Right lobe of liver (tissue), 4 donors: ENCODE measurements at regions not wholly inside any gene's neighbourhood (a gene's known extent, or its start where the extent isn't known, plus 50 kb on each side); places are given as distances from the start of the nearest gene placed in this dataset.

Experiments used
- POLR2A ChIP-seq: fragments of 450-650 bp; IDR thresholded peaks from one replicate; pipeline ENCODE4 v1.6.1; 2017; ENCODE audit warnings: antibody characterized with exemption, mild to moderate bottlenecking
- TF ChIP-seq, protein P1 (sequence below), 4 donors: fragments of 200-600 bp in 3 of 4; fragments of 450-650 bp in 1 of 4; IDR thresholded peaks; one replicate each; pipeline versions ENCODE4 v1.5.1 to v1.8.0; 2016 to 2022; ENCODE audit warnings: antibody characterized with exemption in 4 of 4, mild to moderate bottlenecking in 2 of 4
- donor health status: DM: no; HTN: no; CAD: no.
- donor health status: DM: no; HTN: no; CAD: no.
- donor health status: DM: no; HTN: yes; CAD: no.

DNA sequence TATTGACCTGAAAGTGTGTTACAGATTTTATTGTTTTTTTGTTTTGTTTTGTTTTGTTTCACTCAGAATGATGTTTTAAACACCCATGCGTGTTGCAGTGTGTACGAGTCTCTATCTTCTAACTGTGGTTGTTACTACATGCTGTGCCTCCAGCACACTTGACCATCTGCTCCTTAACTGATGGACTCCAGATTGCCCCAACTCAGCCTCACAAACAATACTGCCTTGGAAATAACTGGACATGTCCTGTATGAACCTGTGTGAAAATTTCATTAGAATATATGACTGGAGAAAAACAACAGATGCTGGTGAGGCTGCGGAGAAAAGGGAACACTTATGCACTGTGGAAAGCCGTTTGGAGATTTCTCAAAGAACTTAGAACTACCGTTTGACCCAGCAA is 68.7 kb upstream of the HAND1 start:
- TF ChIP-seq, protein P1, sequence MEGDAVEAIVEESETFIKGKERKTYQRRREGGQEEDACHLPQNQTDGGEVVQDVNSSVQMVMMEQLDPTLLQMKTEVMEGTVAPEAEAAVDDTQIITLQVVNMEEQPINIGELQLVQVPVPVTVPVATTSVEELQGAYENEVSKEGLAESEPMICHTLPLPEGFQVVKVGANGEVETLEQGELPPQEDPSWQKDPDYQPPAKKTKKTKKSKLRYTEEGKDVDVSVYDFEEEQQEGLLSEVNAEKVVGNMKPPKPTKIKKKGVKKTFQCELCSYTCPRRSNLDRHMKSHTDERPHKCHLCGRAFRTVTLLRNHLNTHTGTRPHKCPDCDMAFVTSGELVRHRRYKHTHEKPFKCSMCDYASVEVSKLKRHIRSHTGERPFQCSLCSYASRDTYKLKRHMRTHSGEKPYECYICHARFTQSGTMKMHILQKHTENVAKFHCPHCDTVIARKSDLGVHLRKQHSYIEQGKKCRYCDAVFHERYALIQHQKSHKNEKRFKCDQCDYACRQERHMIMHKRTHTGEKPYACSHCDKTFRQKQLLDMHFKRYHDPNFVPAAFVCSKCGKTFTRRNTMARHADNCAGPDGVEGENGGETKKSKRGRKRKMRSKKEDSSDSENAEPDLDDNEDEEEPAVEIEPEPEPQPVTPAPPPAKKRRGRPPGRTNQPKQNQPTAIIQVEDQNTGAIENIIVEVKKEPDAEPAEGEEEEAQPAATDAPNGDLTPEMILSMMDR (IDR thresholded peaks at IDR 0.05) = no peak
- no peak for TF ChIP-seq POLR2A
